Activated T-cell treated with anti-CD3 and anti-CD28 coated beads, Interleukin-2, amount 50 U/mL, for 4 hours (primary cell): ENCODE measurements at regions not wholly inside any gene's neighbourhood (a gene's known extent, or its start where the extent isn't known, plus 50 kb on each side); places are given as distances from the start of the nearest gene placed in this dataset.

ENCODE experiments used
- ATAC-seq, 2 donors: fragments of 200-7000 bp; cut with Tn5 transposase; one replicate each; pipeline ENCODE4 v1.10.0; 2021
- DNase-seq: peaks from one replicate; pipeline ENCODE4 v3.0.0-alpha.2; 2020
- H3K27me3 Mint-ChIP-seq: one replicate; pipeline ENCODE4 v1.8.0; 2021; ENCODE audit warnings: low read depth, mixed read lengths
- H3K36me3 Mint-ChIP-seq: one replicate; pipeline ENCODE4 v1.8.0; 2022; ENCODE audit warnings: mixed read lengths; ENCODE audit not compliant: insufficient read depth
- H3K4me1 Mint-ChIP-seq: one replicate; pipeline ENCODE4 v1.8.0; 2021; ENCODE audit warnings: low read depth, mixed read lengths
- H3K4me3 Mint-ChIP-seq: one replicate; pipeline ENCODE4 v1.8.0; 2021; ENCODE audit warnings: mild to moderate bottlenecking, moderate library complexity, mixed read lengths
- H3K9me3 Mint-ChIP-seq: one replicate; pipeline ENCODE4 v1.8.0; 2021; ENCODE audit warnings: mixed read lengths

DNA sequence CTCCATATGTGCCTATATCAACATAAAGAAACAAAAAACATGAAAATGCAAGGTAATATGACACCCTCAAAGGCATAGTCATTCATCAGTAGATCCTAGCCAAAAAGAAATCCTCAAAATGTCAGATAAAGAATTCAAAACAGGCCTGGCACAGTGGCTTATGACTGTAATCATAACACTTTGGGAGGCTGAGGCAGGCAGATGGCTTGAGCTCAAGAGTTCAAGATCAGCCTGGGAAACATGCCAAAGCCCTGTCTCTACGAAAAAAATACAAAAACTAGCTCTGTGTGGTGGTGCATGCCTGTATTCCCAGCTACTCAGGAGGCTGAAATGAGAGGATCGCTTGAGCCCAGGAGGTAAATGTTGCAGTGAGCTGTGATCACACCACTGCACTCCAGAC lies 284.6 kb upstream of the KLHL29 start:
- DNase-seq (no peak), ATAC-seq (no peak)
- peaks cover 15% of the 10 kb centered on the region for H3K9me3 Mint-ChIP-seq
- H3K4me3 Mint-ChIP-seq: no peak overlapping the region
- no peaks in the 10 kb centered on the region for H3K4me1 Mint-ChIP-seq
- no peaks in the 10 kb centered on the region for H3K27me3 Mint-ChIP-seq
- no peaks in the 10 kb centered on the region for H3K36me3 Mint-ChIP-seq

- no peaks in the 10 kb centered on the region for H3K4me1 Mint-ChIP-seq
- H3K27me3 Mint-ChIP-seq: no peaks in the 10 kb centered on the region
- H3K9me3 Mint-ChIP-seq: peaks cover 21% of the 10 kb centered on the region
- H3K36me3 Mint-ChIP-seq: no peaks in the 10 kb centered on the region
- ATAC-seq (no peak), DNase-seq (no peak)
- H3K4me3 Mint-ChIP-seq: no peak overlapping the region
Measured at GRCh38 chr2:23106242-23106785, 278.7 kb upstream of the KLHL29 start.

DNA sequence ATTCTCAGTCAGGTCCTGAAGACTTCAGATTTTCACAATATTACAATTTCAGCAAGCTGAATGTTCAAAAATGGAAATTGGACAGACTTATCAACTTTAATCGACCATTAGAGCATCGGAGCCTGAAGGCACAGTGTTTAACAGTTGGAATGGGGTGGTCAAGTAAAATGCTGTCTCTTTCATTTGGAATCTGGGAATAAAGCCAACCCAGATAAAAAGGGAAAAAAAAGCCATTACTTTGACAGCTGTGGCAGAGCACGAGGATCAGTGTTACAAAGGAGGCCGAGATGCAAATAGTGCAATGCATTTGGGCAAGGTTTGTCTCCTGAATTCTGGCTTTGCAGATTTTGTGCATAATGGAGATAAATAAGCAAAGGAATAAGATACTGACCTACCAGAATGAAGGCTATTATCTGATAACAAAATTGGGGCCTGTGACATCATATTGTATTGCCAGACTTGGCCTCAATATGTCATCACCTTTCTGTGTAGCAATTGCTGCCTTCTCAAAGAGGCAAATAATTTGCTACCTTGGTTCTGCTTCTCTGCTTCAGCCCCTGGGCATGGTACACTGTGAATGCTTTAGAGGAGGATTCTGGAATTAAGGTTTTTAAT lies 277.5 kb upstream of the KLHL29 start:
- Mint-ChIP-seq H3K36me3 (no peaks in the 10 kb centered on the region), H3K4me1 (no peaks in the 10 kb centered on the region), H3K27me3 (no peaks in the 10 kb centered on the region), H3K4me3 (no peak overlapping the region), H3K9me3 (peaks cover 16% of the 10 kb centered on the region)
- ATAC-seq (no peak), DNase-seq (no peak)

- no peak overlapping the region for H3K4me3 Mint-ChIP-seq
- DNase-seq (no peak), ATAC-seq (no peak)
- peaks cover 8% of the 10 kb centered on the region for H3K9me3 Mint-ChIP-seq
- no peaks in the 10 kb centered on the region for H3K4me1 Mint-ChIP-seq
- peaks cover 4% of the 10 kb centered on the region for H3K27me3 Mint-ChIP-seq
- H3K36me3 Mint-ChIP-seq: no peaks in the 10 kb centered on the region
Measured at GRCh38 chr2:23111263-23111662, 273.7 kb upstream of the KLHL29 start.

DNA sequence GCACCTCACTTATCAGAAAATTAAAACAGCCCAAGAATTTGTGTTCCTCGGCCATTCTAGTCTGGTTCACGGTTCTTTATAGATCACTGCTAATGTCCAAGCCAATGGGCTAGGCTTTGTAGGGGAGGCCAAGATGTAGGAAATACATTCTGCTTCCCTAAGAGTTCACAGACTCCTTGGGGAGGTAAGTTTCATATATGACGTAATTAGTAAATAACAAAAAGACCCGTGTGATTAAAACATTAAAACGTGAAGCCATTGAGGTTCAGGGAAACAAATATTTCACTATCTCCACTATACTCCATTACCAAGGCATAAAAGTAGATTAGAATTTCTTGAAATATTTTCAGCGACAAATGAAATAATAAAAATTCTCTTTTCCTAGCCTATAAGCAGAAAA lies 272.5 kb upstream of the KLHL29 start:
- DNase-seq (no peak), ATAC-seq (no peak)
- H3K9me3 Mint-ChIP-seq: peaks cover 8% of the 10 kb centered on the region
- no peaks in the 10 kb centered on the region for H3K4me1 Mint-ChIP-seq
- H3K36me3 Mint-ChIP-seq: no peaks in the 10 kb centered on the region
- H3K4me3 Mint-ChIP-seq: no peak overlapping the region
- H3K27me3 Mint-ChIP-seq: peaks cover 4% of the 10 kb centered on the region

- H3K4me1 Mint-ChIP-seq: no peaks in the 10 kb centered on the region
- no peak overlapping the region for H3K4me3 Mint-ChIP-seq
- H3K27me3 Mint-ChIP-seq: peaks cover 4% of the 10 kb centered on the region
- no peaks in the 10 kb centered on the region for H3K36me3 Mint-ChIP-seq
- peaks cover 8% of the 10 kb centered on the region for H3K9me3 Mint-ChIP-seq
- no peak for DNase-seq
- no peak for ATAC-seq
Measured at GRCh38 chr2:23114299-23114698, 270.7 kb upstream of the KLHL29 start.

- DNase-seq: no peak
- no peaks in the 10 kb centered on the region for H3K27me3 Mint-ChIP-seq
- no peaks in the 10 kb centered on the region for H3K9me3 Mint-ChIP-seq
- H3K4me3 Mint-ChIP-seq: no peak overlapping the region
- no peaks in the 10 kb centered on the region for H3K4me1 Mint-ChIP-seq
- ATAC-seq: no peak
- no peaks in the 10 kb centered on the region for H3K36me3 Mint-ChIP-seq
Measured at GRCh38 chr2:23118313-23118712, 266.7 kb upstream of the KLHL29 start.

- no peak for DNase-seq
- Mint-ChIP-seq H3K9me3 (no peaks in the 10 kb centered on the region), H3K4me1 (no peaks in the 10 kb centered on the region), H3K36me3 (no peaks in the 10 kb centered on the region), H3K4me3 (no peak overlapping the region), H3K27me3 (no peaks in the 10 kb centered on the region)
- no peak for ATAC-seq
Measured at GRCh38 chr2:23118894-23119293, 266.1 kb upstream of the KLHL29 start.

DNA sequence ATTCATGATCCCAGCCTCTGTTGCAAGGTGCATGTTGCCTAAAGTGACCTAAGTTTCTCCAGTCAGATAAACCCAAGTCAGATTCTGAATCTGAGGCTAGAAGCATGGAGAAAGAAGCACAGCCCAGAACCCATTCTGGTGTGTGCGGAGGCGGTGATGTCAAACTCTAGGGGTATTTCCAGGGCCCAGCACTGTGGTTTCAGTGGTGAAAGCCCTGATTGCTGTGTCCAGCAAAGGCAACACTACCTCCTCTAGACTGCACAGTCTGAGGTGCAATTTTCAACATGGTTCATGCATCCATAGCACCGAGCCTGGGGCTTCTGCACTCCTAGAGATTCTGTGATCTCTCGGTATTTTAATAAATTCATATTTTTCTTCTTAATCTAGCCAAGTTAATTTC lies 264.8 kb upstream of the KLHL29 start:
- Mint-ChIP-seq H3K36me3 (no peaks in the 10 kb centered on the region), H3K4me1 (no peaks in the 10 kb centered on the region), H3K9me3 (no peaks in the 10 kb centered on the region), H3K4me3 (no peak overlapping the region), H3K27me3 (no peaks in the 10 kb centered on the region)
- no peak for DNase-seq
- ATAC-seq: no peak

DNA sequence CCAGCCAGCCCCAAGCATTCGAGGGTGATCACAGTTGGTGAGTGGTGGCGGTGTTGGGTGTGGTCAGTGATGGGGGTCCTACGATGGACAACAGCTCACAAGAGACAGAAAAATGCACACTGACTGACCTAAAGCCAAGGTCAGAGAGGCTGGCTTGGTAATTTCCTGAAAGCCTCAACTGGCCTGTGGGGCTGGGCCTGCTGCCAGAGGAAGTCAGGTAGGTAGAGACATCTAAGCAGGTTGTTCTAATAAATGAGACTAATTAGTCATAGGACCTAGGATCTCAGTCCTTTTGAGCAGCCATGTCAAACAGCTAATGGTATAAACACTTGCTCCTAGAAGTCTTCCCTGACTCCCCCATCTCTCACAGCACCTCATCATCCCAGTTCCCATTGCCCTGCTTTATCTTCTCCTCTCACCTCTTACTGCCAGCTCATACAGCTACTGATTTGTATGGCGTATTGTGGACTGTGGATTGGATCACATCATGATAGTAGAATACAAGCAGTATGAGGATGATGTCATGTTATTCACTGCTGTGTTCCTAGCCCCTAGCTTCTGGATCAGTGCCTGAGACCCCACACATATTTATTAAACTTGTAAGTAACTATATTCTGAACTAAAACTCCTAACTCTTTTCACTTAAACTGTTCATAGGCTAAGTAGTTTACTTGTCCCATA lies 262.9 kb upstream of the KLHL29 start:
- Mint-ChIP-seq H3K27me3 (no peaks in the 10 kb centered on the region), H3K36me3 (no peaks in the 10 kb centered on the region), H3K9me3 (no peaks in the 10 kb centered on the region), H3K4me1 (no peaks in the 10 kb centered on the region), H3K4me3 (no peak overlapping the region)
- DNase-seq (no peak), ATAC-seq (no peak)

- Mint-ChIP-seq H3K9me3 (no peaks in the 10 kb centered on the region), H3K36me3 (no peaks in the 10 kb centered on the region), H3K4me3 (no peak overlapping the region), H3K27me3 (no peaks in the 10 kb centered on the region), H3K4me1 (no peaks in the 10 kb centered on the region)
- DNase-seq (no peak), ATAC-seq (no peak)
Measured at GRCh38 chr2:23122681-23123215, 262.2 kb upstream of the KLHL29 start.

DNA sequence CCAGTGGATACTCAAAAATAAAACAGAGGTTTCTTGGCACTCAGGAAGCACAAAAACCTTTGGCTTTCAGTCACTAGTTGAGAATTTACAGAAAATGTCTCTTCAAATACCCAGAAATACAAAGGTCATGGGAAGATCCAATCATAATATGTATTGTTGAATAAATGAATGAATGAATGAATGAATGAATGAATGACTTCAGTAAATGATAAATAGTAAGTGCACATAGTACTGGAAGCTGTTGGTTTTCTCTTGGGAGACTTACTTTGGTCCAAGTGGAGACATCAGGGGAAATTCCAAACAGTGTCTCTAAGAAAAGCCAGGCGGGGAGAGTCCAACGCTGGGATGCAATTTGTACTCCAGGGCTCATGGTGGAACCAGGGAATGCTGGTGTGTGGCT lies 261.3 kb upstream of the KLHL29 start:
- ATAC-seq (no peak), DNase-seq (no peak)
- Mint-ChIP-seq H3K4me3 (no peak overlapping the region), H3K4me1 (no peaks in the 10 kb centered on the region), H3K9me3 (no peaks in the 10 kb centered on the region), H3K36me3 (no peaks in the 10 kb centered on the region), H3K27me3 (peaks cover 4% of the 10 kb centered on the region)

DNA sequence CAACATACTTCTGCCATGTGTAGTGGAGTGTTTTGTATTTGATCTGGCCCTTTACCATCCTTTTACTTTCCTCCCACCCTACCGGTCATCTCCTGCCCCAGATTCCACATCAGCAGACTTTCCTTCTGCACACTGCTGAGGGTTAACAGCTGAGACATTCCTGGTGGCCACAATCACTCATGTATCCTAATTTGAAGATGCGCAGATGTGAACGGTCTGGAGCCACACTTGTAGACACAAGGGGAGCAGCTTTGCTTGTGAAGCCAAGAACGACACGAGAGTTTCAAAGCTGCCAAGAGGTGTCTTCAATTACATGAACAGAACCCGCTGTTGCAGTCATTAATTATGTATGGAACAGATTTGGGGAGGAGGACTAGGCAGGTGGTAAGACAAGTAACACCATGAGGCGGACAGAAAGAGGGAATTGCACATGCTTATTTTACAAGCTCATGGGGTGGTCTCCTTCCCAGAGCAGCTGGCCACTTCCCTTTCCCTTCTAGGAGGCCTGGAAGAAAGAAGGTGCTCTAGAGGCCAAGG lies 260.7 kb upstream of the KLHL29 start:
- H3K4me1 Mint-ChIP-seq: no peaks in the 10 kb centered on the region
- DNase-seq: no peak
- H3K9me3 Mint-ChIP-seq: no peaks in the 10 kb centered on the region
- ATAC-seq: no peak
- H3K27me3 Mint-ChIP-seq: peaks cover 6% of the 10 kb centered on the region
- H3K36me3 Mint-ChIP-seq: no peaks in the 10 kb centered on the region
- no peak overlapping the region for H3K4me3 Mint-ChIP-seq

DNA sequence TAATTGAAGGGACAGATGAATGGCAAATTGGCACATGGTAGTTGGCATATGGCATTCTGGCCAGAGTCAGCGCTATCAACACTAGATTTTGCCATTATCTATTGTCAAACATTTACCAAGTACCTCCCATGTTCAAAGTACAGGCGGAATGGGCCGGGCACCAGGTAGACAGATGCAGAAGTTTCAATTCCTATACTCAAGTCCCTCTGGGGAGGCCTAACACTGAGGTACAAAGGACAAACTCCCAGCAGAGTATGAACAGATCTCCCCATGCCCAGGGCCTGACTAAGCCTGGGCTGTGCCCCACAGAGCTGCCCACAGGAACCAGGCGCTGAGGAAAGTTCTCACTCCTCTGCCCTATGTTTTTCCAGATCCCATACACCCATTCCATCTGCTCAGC lies 257.5 kb upstream of the KLHL29 start:
- ATAC-seq: no peak

More for the DNA sequence above, 257.5 kb upstream of the KLHL29 start:
- H3K36me3 Mint-ChIP-seq: no peaks in the 10 kb centered on the region
- no peak overlapping the region for H3K4me3 Mint-ChIP-seq
- no peak for DNase-seq
- H3K9me3 Mint-ChIP-seq: no peaks in the 10 kb centered on the region
- H3K27me3 Mint-ChIP-seq: peaks cover 9% of the 10 kb centered on the region
- H3K4me1 Mint-ChIP-seq: no peaks in the 10 kb centered on the region
